ENCODE measurements at regions not wholly inside any gene's neighbourhood (a gene's known extent, or its start where the extent isn't known, plus 50 kb on each side); places are given as distances from the start of the nearest gene placed in this dataset.

DNA sequence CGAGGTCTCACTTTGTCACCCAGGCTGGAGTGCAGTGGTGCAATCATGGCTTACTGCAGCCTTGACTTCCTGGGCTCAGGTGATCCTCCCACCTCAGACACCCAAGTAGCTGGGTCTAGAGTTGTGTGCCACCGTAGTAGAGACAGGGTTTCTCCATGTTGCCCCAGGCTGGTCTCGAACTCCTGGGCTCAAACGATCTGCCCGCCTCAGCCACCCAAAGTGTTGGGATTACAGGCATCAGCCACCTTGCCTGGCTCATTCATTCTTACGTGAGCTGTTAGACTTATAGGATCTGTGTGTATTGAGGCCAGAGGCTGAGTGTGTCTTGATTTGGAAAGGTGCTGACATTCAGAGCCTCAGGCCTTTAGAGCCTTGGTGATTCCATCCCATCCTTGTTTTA is 128.1 kb downstream of the SLC25A47 start:
- intact Hi-C loops (cut with DNase I): no loop called here
- no peak for DNase-seq

DNA sequence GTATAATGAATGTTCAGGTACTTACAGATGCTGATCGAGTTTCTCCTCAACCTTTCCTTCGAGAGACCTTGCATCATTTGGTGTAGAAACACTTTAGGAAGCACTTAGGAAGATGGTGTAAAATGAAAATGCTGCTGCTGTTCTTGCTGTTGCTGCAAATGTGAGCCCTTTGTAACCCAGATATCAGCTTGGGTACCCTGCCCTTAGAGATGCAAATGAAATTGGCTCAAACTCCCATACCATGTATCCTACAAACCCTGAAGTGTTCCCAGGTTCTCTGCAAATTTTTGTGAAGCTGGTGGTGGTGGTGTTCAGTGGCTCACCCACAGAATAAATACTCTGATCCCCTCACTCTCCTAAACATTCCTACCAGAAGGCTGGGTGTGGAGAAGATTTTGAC is 130.8 kb downstream of the SLC25A47 start:
- DNase-seq: no peak
- intact Hi-C loops (cut with DNase I): no loop called here

DNA sequence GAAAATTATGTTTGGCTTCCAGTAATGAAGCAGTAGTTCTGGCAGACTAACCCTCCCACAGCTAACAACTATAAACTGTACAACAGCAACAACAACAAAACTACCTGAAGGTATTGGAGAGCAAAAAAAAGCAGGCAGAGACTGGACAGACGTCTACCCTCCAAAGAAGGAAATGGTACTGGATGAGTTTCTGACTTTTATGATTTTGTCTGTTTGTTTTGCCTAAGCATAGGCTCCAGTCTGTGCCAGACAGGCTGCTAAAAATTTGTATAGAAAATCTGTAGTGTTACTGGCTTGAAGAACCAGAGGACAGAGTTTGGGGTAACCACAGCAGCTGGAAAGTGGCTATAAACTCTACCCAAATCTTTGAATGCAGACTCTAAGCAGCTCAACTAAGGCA is 131.3 kb downstream of the SLC25A47 start:
- intact Hi-C loops (cut with DNase I): no loop called here
- DNase-seq: no peak

DNA sequence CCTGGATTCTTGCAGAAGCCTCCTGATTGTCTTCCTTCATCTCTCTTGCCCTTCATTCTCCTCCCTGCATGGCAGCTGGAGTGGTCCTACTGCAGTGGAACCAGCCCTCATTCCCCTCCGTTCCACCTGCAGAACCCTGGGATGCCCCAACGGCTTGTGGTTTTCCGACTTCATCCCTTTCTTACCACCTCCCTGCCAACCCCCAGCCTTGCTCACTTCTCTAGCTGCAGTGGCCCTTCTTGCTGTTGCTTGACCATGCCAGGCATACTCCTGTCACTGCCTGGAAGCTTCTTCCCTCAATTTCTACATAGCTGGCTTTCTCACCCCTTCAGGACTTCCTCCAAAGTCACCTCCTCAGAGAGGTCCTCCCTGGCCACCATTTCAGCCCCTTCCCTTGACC is 123.3 kb downstream of the BEGAIN start:
- intact Hi-C loops (cut with DNase I): no loop called here
- no peak for DNase-seq

DNA sequence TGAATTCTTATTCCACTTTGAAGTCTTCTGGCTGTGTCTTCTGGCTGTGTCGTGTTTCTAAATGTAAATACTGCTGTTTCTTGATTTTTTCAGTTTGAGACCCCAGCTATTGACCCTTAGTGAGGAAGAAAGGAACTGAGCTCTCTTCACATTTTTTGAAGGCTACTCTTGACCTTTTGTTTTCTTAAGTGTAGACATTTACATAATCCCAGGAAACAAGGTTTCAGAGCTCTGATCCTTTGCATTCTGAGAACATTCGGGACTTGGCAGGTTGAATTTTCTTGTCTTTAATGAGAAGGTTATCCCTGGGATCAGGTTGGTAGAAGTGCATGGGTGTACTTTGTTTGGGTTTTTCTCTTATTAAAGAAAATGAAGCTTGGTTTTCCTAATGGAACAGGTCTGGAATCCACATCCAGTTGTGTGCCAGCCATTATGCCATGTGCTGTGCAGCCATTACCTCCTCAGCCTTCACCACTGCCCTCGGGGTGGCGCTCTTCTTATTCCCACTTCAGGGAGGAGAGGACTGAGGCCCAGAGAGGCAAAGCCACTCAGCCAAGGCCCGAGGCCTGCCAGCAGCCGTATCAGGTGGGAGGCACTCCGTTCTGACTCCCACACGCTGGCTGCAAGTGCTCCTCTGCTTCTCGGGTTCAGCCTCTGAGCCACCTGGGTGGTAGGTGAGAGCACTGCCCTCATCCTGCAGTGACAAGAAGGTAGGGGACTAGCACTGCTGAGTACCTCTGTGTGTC is 120.9 kb downstream of the BEGAIN start:
- intact Hi-C loops (cut with DNase I): no loop called here
- DNase-seq: no peak

DNA sequence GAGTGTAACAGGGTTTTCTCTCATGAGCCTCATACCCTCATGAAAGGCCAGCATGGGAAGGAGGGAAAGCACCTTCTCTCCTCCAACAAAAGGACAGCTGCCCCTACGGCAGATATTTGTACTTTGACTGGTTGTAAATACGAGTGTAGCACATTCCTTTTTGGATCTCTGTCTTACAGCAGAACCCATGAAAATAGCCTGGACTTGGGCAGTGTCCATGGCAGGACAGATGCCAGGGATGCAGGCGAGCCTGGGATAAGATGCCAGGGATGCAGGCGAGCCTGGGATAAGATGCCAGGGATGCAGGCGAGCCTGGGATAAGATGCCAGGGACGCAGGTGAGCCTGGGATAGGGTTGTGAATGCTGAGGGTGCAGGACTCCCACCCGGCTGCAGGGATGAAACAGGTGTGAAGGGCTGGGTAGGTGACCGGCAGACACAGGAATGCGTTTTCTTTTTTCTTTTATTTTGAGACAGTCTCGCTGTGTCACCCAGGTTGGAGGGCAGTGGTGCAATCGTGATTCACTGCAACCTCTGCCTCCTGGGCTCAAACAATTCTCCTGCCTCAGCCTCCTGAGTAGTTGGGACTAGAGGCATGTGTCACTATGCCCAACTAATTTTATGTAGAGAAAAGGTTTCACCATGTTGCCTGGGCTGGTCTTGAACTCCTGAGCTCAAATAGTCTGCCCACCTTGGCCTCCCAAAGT is 120.0 kb downstream of the BEGAIN start:
- intact Hi-C loops (cut with DNase I): no loop called here
- no peak for DNase-seq

DNA sequence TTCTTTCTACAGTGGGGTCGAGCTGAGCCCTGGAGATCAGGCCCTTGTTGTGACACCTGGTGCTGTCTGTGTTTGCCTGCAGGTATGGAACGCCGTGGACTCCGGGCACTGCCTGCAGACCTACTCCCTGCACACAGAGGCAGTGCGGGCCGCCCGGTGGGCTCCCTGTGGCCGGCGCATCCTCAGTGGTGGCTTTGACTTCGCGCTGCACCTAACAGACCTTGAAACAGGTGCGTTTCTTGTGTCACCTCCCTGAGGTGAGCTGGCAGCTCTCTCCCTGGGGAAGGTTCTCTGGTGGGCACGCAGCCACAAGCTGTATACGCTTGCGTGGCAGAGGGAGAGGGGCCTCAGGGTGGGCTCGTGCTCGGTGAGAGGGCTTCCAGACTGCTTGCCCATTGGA is 119.3 kb downstream of the BEGAIN start:
- intact Hi-C loops (cut with DNase I): no loop called here
- DNase-seq: no peak

DNA sequence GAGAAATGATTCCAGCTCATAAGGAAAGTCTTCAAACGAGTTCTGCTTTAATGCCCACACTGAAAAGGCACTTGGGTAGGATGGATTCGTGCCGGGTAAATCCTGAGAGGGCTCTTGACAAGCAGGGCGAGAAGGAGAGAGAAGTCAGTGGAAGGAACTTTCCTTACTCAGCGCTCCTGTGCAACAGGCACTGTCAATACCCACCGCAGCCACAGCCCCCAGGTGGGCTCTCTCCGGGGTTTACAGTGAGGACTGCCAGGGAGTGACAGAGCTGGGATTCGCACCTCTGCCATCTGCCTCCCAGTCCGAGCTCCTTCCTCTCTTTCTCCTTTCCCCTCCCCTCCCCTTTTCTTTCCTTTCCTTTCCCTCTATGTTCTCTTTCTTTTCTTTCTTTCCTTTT is 118.7 kb downstream of the BEGAIN start:
- intact Hi-C loops (cut with DNase I): no loop called here

DNA sequence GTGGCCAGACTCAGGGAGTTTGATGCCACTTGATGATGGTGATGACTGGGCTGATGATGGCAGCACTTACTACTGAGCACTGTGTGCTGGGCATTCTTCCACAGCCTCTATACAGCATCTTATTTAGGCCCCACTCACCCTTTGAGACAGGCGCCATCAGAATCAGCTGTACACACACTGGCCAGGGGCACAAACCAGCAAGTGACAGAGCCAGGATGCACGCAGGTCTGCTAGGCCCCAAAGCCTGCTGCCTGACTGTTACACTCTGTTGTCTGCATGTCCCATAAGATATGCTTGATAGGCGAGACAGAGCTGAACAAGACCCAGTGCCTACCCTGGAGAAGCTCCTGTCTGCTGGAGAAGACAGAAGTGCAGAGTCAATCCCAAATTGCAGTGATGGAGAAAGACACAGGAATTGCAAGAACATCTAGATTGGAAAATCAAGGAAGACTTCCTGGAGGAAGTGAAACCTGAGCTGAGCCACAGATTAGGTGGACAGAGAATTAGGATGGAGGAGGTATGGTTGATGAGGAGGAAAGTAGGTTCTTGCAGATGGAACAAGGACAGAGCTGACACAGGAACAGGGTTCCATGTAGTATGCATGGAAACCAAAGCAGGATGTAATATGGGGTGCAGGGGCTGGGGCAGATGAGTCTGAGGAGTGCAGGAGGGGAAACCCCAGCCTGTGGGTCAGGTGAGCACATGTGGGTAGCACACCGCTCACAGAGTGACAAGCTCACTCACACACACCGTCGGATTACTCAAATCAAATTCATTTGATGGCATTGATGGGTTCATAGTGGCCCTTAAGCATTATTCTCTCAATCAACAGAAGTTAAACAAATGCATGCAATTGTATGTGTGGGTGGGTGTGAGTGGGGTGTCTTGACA is 117.3 kb downstream of the BEGAIN start:
- intact Hi-C loops (cut with DNase I): no loop called here
- DNase-seq: no peak

More for the DNA sequence above, 118.7 kb downstream of the BEGAIN start:
- no peak for DNase-seq

DNA sequence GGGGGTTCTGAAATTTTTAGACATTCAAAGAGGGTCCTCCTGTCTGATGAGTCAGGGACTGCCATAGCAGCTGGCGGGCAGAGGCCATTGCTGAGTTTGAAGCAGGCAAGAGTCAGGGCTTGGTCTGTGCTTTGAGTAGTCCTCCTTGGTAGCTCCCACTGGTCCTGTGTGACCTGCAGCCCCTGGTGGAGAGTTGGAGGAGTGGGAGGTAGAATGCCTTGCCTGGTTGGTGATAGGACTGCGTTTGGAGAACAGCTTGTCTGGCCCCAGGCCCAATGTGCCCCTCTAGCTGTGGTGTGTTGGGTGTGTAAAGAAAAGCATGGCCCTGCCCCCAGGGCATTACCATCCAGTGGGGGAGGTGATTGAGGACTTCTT is 116.7 kb downstream of the BEGAIN start:
- intact Hi-C loops (cut with DNase I): no loop called here
- no peak for DNase-seq

DNA sequence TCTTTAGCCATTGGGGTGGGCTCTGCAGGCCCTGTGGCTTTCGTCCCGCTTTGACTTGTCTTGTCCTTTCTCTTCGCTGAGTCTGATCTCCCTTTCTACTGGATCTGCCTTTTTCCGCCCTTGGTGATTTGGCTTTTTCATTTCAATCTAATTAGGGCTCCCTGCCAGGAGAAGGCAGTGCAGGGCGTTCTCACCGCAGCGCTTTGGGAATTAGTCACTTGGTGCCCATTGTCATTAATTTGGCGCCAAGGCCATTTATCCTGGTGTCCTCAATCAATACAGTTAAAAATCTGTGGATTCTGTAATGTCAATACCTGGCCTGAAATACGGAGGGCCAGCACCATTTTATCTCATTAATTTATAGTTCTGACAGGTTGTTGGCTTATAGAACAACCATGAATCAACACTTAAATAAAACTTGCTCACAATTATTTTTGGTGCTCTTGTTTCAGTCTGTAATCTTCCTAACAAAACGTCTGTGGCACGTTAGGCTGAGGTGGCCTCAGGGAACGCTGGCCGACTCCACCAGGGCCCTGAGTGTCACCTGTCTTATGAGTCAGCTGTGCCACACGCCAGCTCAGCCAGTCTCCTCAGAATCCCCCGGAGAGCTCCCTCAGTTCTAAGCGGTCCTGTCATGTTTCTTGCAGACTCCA is 115.7 kb downstream of the BEGAIN start:
- intact Hi-C loops (cut with DNase I): no loop called here
- DNase-seq: no peak

DNA sequence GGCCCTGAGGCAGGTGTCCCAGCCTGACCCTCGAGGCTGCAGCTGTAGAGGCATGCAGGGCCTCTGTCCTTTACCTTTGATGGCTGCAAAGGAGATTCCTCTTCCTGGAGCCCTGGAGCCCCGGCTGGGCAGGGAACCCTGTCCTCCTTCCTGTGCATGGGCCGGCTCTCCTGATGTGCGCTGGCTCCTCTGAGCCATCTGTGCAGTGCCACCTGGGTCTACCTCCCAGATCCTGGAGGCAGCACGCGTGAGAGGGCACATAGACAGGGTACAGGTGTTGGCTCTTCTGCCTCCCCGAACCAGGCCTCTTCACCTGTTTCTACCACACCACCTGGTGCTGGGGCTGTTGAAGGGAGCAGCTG is 115.1 kb downstream of the BEGAIN start:
- DNase-seq: no peak
- intact Hi-C loops (cut with DNase I): no loop called here

DNA sequence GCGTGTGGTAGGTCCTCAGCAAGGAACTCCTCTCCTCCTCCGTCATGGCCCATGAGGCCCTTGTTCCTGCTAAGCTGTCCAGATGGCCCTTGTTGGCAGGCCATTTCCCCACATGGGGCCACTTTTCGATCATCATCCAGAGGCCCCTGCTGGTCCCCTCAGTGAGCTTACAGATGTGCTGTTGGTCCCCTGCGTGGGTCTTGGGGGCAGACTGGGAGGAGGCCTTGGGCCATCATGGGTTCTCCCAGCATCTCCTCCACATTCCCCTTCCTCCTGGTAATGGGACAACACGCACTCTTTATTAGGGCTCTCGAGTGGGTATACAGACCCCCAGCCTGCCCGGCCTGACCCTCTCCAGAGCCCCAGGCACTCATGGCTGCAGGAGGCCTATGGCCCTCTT is 114.7 kb downstream of the BEGAIN start:
- intact Hi-C loops (cut with DNase I): no loop called here
- DNase-seq: peak in 1 of 10 donors; percentile 65

DNA sequence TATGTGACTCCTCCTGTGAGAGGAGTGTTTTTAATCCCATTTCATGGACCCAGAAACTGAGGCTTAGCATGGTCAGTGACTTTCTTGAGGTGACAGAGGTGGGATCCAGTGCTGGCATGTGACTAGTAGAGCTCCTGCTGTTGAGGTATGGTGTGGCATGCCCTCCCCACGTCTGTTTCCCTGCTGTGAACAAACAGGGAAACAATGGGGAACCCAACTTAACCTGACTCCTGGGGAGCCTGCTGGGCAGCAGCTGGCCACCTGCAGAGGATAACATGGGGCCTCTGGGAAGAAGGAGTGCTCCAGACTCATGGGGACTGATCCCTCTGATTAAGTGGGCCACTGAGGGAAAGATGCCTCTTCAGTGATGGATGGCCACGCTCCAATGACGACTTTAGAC is 114.0 kb downstream of the BEGAIN start:
- DNase-seq: no peak
- intact Hi-C loops (cut with DNase I): no loop called here

DNA sequence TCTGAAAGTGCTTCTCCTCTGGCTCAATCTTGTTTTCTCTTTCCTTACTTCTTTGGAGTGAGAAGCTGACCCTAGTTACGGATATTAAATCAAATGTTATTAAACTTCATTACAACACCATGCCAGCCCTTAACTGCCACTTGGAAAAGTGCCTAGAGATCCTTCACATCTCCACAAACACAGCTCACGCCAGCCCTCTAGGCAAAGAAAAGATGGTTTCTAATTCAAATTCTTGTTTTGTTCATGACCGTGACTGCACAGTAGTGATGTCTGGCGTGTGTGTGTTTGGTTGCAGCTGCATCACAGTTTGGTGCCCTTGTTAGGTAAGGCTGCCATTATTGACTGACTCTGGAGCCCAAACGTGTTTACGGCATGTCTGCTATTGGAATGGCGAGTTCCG is 113.0 kb downstream of the BEGAIN start:
- DNase-seq: no peak
- intact Hi-C loops (cut with DNase I): no loop called here

DNA sequence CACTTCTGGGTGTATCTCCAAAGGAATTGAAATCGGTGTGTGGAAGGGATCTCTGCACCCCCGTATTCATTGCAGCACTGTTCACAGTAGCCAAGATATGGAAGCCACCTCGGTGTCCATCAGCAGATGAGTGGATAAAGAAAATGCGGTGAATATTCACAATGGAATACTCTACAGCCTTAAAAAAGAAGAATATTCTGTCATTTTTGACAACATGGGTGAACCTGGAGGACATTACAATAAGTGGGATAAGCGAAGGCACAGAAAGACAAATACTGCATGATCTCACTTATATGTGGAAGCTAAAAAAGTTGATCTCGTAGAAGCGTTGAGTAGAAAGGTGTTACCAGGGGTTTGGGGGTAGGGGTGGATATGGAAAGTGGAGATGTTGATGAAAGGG is 111.9 kb downstream of the BEGAIN start:
- DNase-seq: no peak
- intact Hi-C loops (cut with DNase I): no loop called here

DNA sequence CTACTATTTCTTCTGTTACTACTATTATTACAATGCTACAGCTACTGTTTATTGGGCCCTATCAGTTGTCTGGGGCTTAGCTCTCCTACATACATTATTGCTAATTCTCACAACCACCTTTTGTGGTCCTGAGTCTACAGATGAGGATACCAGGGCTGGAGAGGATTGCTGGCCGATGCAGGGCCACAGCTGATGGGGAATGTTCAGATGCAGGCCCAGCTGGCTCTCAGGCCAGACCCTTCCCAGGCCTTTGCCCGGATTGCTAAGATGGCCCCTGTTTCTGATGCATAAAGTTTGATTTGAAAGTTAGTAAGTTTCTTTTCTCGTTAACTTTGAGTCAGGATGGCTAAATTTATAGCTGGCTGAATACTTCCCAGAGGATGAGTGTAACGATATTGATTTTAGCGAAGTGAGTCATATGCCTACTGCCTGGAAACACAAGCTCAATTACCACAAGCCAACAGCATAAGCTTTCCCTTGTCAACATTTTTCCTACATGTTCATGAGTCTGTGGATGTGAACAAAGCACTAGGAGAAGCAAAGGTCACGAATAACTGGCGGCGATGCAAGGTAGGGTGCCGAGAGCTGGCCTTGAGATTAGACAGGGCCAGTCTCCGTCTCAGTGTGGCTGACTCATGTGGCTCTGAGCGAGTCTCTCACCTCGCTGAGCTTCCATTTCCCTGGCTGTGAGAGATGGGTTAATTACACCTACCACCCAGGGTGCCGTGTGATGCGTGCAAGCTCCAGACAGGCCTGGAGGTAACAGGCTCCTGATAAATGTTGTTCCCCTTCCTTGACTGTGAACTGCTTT is 111.0 kb downstream of the BEGAIN start:
- intact Hi-C loops (cut with DNase I): no loop called here
- DNase-seq: no peak

DNA sequence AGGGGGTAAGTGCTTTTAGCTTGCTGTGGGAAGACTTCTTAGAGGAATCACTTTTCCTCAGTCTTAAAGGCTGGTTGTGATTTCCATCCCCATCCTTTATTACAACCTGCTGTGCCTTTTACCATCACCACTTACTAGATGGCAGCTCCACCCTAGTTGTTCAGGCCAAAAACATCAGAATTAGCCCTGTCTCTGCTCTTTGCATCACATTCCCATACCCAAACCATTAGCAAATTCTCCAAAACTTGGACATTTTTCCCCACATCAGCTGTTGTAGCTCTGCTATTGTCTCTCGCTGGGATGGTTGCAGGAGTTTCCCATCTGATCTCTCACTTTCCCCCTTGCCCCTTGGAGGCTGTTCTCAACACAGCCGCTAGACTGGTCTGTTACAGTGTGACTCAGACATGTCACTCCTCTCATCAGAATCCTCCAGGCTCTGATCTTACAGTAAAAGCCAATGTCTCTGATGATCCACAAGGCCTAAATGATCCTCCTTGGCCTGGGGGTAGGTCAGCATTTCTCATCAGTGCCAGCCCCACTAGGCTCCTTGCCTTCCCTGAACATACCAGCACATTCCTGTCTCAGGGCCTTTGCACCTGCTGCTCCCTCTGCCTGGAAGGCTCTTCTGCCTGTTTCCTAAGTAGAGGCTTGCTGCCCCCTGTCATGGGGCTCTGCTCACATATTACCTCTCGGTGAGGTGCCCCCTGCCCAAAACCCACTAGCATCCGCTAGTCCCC is 102.5 kb downstream of the BEGAIN start:
- intact Hi-C loops (cut with DNase I): no loop called here
- no peak for DNase-seq

DNA sequence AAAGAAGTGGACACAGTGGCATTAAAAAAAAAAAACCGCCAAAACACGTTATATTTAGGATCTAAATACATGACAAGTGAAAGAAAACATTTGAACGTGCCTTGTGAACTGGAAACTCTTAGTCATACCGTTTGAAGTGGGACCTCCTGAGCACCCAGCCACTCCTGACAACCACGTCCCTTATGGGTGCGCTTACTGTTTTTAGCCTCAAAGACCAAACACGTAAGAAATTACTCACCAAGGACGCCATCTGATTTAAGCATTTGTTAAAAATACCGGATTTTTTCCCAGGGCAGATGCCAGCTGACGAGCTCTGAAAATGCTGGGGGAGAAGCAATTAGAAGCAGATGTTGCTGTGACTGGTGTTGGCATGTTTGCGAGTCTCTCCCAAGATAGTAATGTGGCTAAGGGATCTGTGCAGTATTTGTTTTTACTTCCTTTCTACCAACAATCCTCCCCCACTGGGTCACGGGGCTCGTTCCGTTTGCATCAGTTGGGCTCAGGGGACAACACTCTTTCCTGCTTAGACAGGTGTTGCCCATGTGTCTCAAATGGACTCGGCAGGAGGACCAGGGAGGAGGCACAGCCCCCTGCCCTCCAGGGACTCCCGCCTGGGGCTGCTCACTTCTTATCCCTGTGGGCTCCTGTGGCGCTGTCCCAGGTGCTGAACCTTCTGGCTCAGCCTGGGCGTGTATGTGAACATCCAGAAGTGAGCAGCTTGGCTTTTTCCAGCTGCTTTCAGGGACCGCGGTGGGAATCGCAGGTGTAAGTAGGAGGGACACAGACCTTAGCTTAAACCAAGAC is 101.0 kb downstream of the BEGAIN start:
- intact Hi-C loops (cut with DNase I): no loop called here
- DNase-seq: peak in 4 of 10 donors; percentile 14 to 75 (median 20)
